Inferior parietal cortex (tissue), 1 donor: ENCODE measurements at regions not wholly inside any gene's neighbourhood (a gene's known extent, or its start where the extent isn't known, plus 50 kb on each side); places are given as distances from the start of the nearest gene placed in this dataset.

Experiments
- DNase-seq: peaks from one replicate; pipeline ENCODE4 v3.0.0-alpha.2; 2016; ENCODE audit errors: extremely low spot score

DNA sequence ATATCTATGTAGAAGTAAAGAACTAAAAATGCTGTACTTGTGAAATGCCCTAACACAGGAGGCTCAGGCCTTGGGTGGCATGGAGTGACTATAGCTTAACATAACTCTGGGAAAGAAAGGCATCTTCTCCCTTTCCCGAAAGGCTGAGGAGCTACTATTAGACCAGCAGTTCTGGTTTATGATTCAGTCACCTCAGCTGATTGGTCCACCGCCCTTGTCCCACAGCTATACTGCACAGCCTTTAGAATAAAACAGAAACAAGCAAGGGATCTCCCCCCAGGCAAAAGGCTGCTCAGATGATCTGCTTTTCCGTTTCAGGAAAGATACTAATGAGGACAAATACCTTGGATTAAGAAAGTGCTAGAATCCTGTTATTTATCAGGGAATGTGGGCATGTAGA, 171.3 kb downstream of the SNCA start:
- no peak for DNase-seq

DNA sequence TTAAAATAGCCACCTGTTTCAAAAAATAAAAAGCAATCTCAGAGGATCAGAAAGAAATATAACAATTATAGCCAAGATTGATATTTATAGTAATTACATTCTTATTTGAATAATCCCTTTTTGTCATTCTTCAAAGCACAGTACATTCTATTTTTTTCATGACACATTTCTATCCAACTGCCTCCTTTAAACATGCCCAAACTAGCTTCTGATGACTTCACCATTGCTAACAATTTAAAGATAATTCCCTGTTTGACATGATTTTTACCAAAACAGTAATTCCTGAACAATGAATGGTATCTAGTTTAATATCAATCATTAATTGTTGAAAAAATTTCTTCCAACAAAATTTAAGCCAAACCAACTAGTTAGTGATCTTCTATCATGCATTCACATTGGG, 172.4 kb downstream of the SNCA start:
- no peak for DNase-seq

- no peak for DNase-seq
Measured at GRCh38 chr4:89661173-89661899, 175.6 kb downstream of the SNCA start.

- no peak for DNase-seq
Measured at GRCh38 chr4:89660444-89661172, 176.4 kb downstream of the SNCA start.

DNA sequence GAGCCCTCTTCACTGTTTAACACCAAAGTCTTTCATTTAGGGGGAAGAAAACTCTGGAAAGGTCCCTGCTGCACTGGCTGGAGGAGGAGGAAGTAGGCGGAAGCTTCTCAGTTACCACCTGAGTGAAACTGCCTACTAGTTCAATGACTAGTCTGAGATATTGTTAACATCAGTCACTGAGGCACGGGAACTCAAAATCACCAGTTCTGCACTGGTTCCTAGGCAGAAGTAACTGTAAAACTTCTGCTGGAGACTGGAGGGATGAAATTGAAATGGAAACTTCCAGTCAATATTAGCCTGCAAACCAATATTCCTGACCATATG, 178.3 kb downstream of the SNCA start:
- no peak for DNase-seq

GRCh38 chr4:89657931-89658700, 178.8 kb downstream of the SNCA start:
- DNase-seq, result peak; percentile 77

DNA sequence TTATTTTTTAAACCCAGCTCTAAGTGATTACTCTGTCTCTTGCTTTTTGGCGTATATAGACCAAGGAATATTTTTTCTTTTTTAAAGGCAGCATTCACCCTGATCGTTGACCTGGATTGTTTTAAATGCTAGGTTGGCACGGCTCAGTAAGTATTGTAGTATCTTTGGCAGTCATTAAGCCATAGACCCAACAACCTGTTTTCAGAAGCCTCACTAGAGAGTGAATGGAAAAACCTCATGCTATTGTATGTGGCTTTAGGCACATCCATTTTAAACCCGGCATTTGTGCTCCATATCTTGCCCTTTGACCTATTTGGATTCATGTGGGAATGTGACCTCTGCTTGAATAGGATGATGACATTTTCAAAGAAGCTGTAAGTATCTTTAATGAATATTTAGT, 183.9 kb downstream of the SNCA start:
- DNase-seq, result no peak

GRCh38 chr4:89645482-89645881, 191.5 kb downstream of the SNCA start:
- DNase-seq, result no peak

- no peak for DNase-seq
Measured at GRCh38 chr4:89641367-89641687, 195.6 kb downstream of the SNCA start.

DNA sequence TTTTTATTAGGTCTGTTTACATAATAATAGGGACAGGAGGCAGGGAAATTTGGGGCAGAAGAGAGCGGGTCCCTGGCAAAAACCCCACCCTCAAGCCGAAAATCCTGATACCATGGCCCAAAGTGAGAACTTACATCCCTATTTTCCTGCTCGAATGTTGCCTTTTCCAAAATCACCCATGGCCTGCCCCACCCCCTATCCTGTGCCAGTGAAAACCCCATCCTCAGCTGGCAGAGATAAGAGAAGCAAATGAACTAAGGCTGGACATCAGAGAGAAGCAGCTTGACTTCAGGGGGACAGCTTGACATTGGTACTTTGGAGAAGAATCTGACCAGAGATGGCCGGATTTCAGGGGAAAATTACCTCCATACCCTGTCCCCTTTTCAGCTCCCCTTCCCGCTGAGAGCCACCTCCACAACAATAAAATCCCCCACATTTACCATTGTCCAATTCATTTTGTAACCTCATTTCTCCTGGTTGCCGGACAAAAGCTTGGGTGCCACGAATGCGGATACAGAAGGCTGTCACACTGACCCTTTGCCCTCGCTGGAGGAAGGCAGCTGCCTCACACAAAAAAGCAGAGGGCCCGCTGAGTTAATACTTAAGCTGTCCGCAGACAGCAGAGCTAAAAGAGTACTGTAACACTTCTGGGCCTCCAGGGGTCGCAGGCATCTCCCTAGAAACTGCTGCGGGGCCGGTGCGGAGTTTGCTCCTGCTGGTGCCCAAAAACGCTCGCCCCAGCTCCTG, 196.2 kb downstream of the SNCA start:
- no peak for DNase-seq

- no peak for DNase-seq
Measured at GRCh38 chr4:89639395-89639794, 197.6 kb downstream of the SNCA start.

- DNase-seq, result no peak
Measured at GRCh38 chr4:89625599-89626293, 211.2 kb downstream of the SNCA start.

GRCh38 chr4:89619206-89619962, 217.6 kb downstream of the SNCA start:
- DNase-seq, result no peak

DNA sequence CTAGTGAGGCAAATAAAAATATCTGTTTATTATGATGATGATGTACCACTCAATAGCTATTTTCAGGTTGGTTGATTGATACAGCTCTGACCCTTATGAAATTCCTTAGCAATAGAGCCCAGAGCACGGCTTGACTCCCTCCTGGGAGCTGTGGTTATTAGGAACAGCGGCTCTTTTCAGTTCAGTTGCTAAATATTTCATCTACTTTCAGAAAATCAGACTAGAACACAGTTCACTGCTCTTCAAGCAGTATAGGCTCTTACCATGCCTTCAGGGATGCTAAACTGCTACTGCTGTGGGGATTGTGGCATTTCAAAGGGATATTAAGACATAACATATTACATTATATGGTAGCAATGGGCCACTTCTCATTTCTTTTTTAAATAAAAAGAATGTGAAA, 218.8 kb downstream of the SNCA start:
- DNase-seq, result no peak

DNA sequence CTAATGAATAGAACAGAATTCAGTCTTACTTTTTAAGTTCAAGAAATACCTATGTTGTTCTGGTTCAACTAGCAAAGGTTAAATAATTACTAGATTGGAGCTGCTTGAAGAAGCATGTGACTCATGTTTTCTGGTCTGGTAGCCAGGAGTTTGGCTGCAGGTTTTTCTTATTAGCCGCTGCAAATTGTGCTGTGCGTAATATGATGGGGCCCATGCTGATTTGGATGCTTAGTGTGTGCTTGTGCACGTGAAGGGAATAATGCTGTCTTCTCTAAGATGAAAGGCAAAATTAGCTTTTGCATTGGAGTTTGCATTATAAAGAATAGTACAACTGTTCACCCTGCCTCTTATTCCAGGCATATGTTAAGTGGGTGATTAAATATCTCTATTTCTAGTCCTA, 219.6 kb downstream of the SNCA start:
- no peak for DNase-seq

DNA sequence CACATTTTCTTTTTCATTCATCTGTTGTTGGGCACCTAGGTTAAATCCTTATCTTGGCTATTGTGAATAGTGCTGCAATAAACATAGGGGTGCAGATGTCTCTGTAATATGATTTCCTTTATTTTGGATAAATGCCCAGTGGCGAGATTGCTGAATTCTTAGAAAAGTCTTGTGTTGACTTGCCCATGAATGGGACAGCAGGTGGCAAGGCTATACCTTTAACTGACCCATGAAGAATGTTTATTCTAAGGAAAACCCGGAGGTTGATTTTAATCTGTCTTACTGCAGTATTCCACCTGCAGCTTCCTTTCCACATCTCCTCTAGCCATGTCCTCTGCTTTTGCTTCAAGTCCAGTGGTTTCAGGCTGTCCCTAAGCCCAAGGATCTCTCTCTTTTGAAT, 220.6 kb downstream of the SNCA start:
- DNase-seq, result no peak

DNA sequence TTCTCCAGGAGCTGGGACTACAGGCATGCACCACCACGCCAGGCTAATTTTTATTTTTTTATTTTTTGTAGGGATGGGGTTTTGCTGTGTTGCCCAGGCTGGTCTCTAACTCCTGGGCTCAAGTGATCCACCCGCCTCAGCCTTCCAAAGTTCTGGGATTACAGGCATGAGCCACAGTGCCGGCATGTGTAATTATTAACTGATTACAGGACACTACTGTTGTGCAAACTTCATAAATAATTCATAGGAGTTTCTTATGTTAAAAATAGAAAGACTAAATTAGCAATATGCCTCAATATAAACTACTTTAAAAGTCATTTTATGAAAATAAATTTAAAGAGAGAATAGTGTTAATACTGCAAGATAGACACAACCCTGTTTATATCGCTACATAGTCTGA, 221.9 kb downstream of the SNCA start:
- DNase-seq, result no peak

DNA sequence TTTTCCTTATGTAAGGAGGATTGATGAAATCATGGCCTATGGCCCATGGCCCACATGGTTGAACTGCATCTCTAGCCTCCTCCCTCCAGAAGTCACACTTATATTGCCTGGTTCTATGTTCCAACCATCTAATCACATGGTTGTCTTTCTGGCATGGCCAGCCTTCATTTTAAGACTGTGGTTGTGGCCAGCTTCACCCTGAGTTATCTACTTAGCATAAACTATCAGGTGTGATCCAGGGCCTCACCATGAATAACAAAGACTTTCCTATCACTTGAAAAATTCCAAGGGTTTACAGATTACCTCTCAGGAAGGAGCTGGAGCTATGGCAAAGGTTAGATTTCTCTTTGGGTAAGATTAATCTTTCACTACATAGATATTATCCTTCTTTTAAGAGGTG, 222.8 kb downstream of the SNCA start:
- no peak for DNase-seq

DNA sequence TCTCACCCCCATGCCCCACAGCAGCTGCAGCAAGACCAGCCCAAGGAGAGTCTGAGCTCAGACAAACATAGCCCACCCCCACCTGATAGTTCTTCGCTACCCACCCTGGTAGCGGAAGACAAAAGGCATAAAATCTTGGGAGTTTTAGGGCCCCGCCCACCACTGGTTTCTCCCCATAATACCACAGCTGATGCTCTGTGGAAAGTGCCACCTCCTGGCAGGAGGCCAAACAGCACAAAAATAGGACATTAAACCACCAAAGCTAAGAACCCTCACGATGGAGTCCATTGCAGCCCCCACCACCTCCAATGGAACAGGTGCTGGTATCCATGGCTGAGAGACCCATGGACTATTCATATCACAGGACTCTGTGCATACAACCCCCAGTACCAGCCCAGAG, 226.7 kb downstream of the SNCA start:
- DNase-seq, result no peak

DNA sequence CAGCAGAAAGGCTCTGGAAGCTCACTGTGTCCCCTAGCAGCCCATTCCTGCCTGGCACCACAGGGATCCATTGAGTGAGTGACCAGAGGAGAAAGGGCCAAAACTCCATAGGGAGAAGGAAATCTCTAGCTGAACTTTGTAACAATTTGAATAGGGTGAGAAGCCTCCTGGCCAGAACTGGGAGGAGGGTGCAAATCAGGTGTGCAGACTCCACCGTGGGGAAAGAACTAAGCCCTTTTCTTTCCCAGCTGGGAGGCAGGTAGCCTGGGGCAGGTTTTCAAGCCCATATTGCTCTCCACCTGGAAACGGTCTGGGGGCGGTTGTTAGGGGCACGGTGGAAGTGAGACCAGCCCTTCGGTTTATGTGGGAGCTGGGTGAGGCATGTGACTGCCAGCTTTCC, 227.2 kb downstream of the SNCA start:
- no peak for DNase-seq

- DNase-seq, result no peak
Measured at GRCh38 chr4:89604951-89605350, 232.0 kb downstream of the SNCA start.
